HEK293 (cell line): ENCODE measurements at regions not wholly inside any gene's neighbourhood (a gene's known extent, or its start where the extent isn't known, plus 50 kb on each side); places are given as distances from the start of the nearest gene placed in this dataset.

Experiments used
- CTCF ChIA-PET: fragments of 350-600 bp; formaldehyde crosslinking; extraction: SDS; loops from one replicate; lab custom pipeline; 2021; ENCODE audit warnings: antibody characterized with exemption; lab: Yijun Ruan, JAX
- POLR2A ChIA-PET: fragments of 300-600 bp; formaldehyde crosslinking; extraction: SDS; loops from one replicate; lab custom pipeline; 2020; ENCODE audit warnings: antibody characterized with exemption, inconsistent platforms; lab: Yijun Ruan, JAX
- H3K27ac ChIP-seq: fragments of 200-500 bp; sonication (Bioruptor generic); 2 replicates; pipeline ENCODE4 v1.5.1; 2014; ENCODE audit warnings: low read depth, low read length, control low read depth, inconsistent platforms; ENCODE audit errors: extremely low read depth
- H3K36me3 ChIP-seq, 2 experiments: fragments of 200-500 bp in 1 of 2; sonication (Bioruptor generic) in 1 of 2; 1 replicate in 1 of 2; 2 replicates in 1 of 2; pipeline ENCODE4 v1.5.1; 2014 to 2017; ENCODE audit warnings: inconsistent platforms in 2 of 2, low read length in 2 of 2; ENCODE audit not compliant: control insufficient read depth in 2 of 2, insufficient read depth in 1 of 2
- H3K4me1 ChIP-seq: fragments of 200-500 bp; sonication (Bioruptor generic); 2 replicates; pipeline ENCODE4 v1.5.1; 2014; ENCODE audit warnings: mild to moderate bottlenecking, low read length, inconsistent platforms; ENCODE audit not compliant: control insufficient read depth, insufficient read depth
- H3K4me3 ChIP-seq: 2 replicates; pipeline ENCODE4 v1.5.1; 2011; ENCODE audit warnings: low read depth, mild to moderate bottlenecking, control low read depth, low read length, moderate library complexity
- H3K9me3 ChIP-seq: fragments of 200-500 bp; sonication (Bioruptor generic); 2 replicates; pipeline ENCODE4 v1.5.1; 2014; ENCODE audit warnings: low read depth, low read length, inconsistent platforms; ENCODE audit not compliant: control insufficient read depth, insufficient read depth
- BCL11A ChIP-seq: fragments of 450-650 bp; formaldehyde crosslinking; IDR thresholded peaks from 2 replicates; pipeline ENCODE4 v1.5.1; 2016; ENCODE audit warnings: low read depth, missing biosample characterization, missing genetic modification characterization
- OSR2 ChIP-seq: fragments of 450-650 bp; formaldehyde crosslinking; IDR thresholded peaks from 2 replicates; pipeline ENCODE4 v1.5.1; 2016; ENCODE audit warnings: missing biosample characterization, missing genetic modification characterization
- PRDM1 ChIP-seq: fragments of 450-650 bp; formaldehyde crosslinking; IDR thresholded peaks from 2 replicates; pipeline ENCODE4; 2016; ENCODE audit warnings: missing biosample characterization, missing genetic modification characterization
- WT1 ChIP-seq: fragments of 450-650 bp; formaldehyde crosslinking; IDR thresholded peaks from 2 replicates; pipeline ENCODE4 v1.5.1; 2016; ENCODE audit warnings: missing biosample characterization, missing genetic modification characterization
- ZBTB6 ChIP-seq: fragments of 450-650 bp; formaldehyde crosslinking; IDR thresholded peaks from 2 replicates; pipeline ENCODE4 v1.5.1; 2017; ENCODE audit warnings: missing biosample characterization, missing genetic modification characterization
- ZNF155 ChIP-seq: fragments of 450-650 bp; formaldehyde crosslinking; IDR thresholded peaks from 2 replicates; pipeline ENCODE4 v1.5.1; 2016; ENCODE audit warnings: missing biosample characterization, missing genetic modification characterization
- ZNF302 ChIP-seq: fragments of 450-650 bp; formaldehyde crosslinking; IDR thresholded peaks from 2 replicates; pipeline ENCODE4 v1.5.1; 2016; ENCODE audit warnings: missing biosample characterization, missing genetic modification characterization, low read depth
- ZNF354C ChIP-seq: fragments of 450-650 bp; formaldehyde crosslinking; IDR thresholded peaks from 2 replicates; pipeline ENCODE4 v1.5.1; 2016; ENCODE audit warnings: missing biosample characterization, missing genetic modification characterization, low read depth, borderline replicate concordance
- ZNF391 ChIP-seq: fragments of 450-650 bp; formaldehyde crosslinking; IDR thresholded peaks from 2 replicates; pipeline ENCODE4 v1.5.1; 2016; ENCODE audit warnings: low read depth, missing biosample characterization, missing genetic modification characterization, borderline replicate concordance
- ZNF426 ChIP-seq: fragments of 450-650 bp; formaldehyde crosslinking; IDR thresholded peaks from 2 replicates; pipeline ENCODE4 v1.5.1; 2017; ENCODE audit warnings: missing biosample characterization, missing genetic modification characterization, mild to moderate bottlenecking, inconsistent platforms, moderate library complexity
- ZNF510 ChIP-seq: fragments of 450-650 bp; formaldehyde crosslinking; IDR thresholded peaks from 2 replicates; pipeline ENCODE4 v1.5.1; 2018; ENCODE audit warnings: mild to moderate bottlenecking, missing genetic modification characterization, missing biosample characterization; ENCODE audit not compliant: insufficient replicate concordance
- ZNF521 ChIP-seq: fragments of 450-650 bp; formaldehyde crosslinking; IDR thresholded peaks from 2 replicates; pipeline ENCODE4 v1.5.1; 2017; ENCODE audit warnings: missing biosample characterization, mild to moderate bottlenecking, missing genetic modification characterization
- ZNF629 ChIP-seq: fragments of 450-650 bp; formaldehyde crosslinking; IDR thresholded peaks from 2 replicates; pipeline ENCODE4 v1.5.1; 2017; ENCODE audit warnings: missing biosample characterization, missing genetic modification characterization
- ZNF677 ChIP-seq: fragments of 450-650 bp; IDR thresholded peaks from 2 replicates; pipeline ENCODE4 v1.5.0; 2018; ENCODE audit warnings: missing biosample characterization, mild to moderate bottlenecking, missing genetic modification characterization, moderate library complexity
- ZNF707 ChIP-seq: fragments of 450-650 bp; formaldehyde crosslinking; IDR thresholded peaks from 2 replicates; pipeline ENCODE4 v1.5.1; 2016; ENCODE audit warnings: missing biosample characterization, missing genetic modification characterization
- ZNF792 ChIP-seq: fragments of 450-650 bp; formaldehyde crosslinking; IDR thresholded peaks from 2 replicates; pipeline ENCODE4 v1.5.1; 2016; ENCODE audit warnings: missing biosample characterization, missing genetic modification characterization
- ZNF830 ChIP-seq: fragments of 450-650 bp; IDR thresholded peaks from 2 replicates; pipeline ENCODE4 v1.5.0; 2018; ENCODE audit warnings: missing biosample characterization, missing genetic modification characterization, low read depth, mild to moderate bottlenecking, moderate library complexity
- ZXDB ChIP-seq: fragments of 450-650 bp; formaldehyde crosslinking; IDR thresholded peaks from 2 replicates; pipeline ENCODE4 v1.5.1; 2016; ENCODE audit warnings: missing biosample characterization, missing genetic modification characterization
- TF ChIP-seq, protein P1 (sequence below): fragments of 450-650 bp; formaldehyde crosslinking; IDR thresholded peaks from 2 replicates; pipeline ENCODE4 v1.5.1; 2017; ENCODE audit warnings: missing biosample characterization, mild to moderate bottlenecking, missing genetic modification characterization, moderate library complexity
- TF ChIP-seq, protein P2 (sequence below): fragments of 450-650 bp; formaldehyde crosslinking; IDR thresholded peaks from 2 replicates; pipeline ENCODE4 v1.5.1; 2017; ENCODE audit warnings: missing biosample characterization, missing genetic modification characterization
- TF ChIP-seq, protein P3 (sequence below): fragments of 450-650 bp; formaldehyde crosslinking; IDR thresholded peaks from 2 replicates; pipeline ENCODE4 v1.5.1; 2016; ENCODE audit warnings: missing biosample characterization, missing genetic modification characterization

- Histone ChIP-seq H3K27ac (no peak overlapping the region), H3K9me3 (no peaks in the 10 kb centered on the region), H3K4me1 (no peaks in the 10 kb centered on the region), H3K4me3 (no peak overlapping the region), H3K36me3 (no peaks in the 10 kb centered on the region)
- no peak for TF ChIP-seq ZNF391 (tag by site-specific recombination)
- TF ChIP-seq ZNF510 (tag by site-specific recombination) = no peak
- no peak for TF ChIP-seq ZBTB6 (tag by site-specific recombination)
- no peak for TF ChIP-seq ZNF426 (tag by site-specific recombination)
- no peak for TF ChIP-seq BCL11A
- no peak for TF ChIP-seq WT1 (tag by site-specific recombination)
- no peak for TF ChIP-seq OSR2 (tag by site-specific recombination)
- no peak for TF ChIP-seq ZNF707 (tag by site-specific recombination)
- TF ChIP-seq ZNF521 (tag by site-specific recombination) = no peak
- TF ChIP-seq ZNF677 = no peak
- POLR2A ChIA-PET = no interaction called here
- CTCF ChIA-PET = interaction anchor here (0.5 kb wide), 1 partner anchor 1534 kb away, joined by 3 read pairs; no protein-coding TSS in a partner anchor
Observed at GRCh38 chr15:96220657-96221056, 109.8 kb upstream of the NR2F2 start.

DNA sequence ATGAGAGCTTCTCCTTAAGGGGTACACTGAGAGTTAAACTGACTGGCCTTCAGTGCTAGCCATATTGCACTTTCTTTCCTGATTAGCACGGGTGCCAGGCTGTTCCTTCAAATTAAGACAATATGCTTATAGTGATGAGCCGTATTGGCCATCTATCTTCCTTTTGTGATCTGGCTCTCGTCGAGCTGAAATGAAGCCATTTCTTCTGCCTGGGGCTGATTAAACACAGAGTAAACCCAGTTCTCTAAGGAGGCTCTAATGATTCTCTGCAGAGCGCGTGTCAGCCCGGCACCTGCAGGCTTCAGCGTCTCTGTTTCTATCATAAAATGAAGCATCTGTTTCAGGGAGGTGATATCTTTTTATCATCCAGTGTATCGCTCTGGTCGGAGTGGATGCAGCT lies 107.5 kb upstream of the NR2F2 start:
- H3K4me1 ChIP-seq = no peaks in the 10 kb centered on the region
- H3K27ac ChIP-seq = no peak overlapping the region
- CTCF ChIA-PET = no interaction called here
- H3K9me3 ChIP-seq = no peaks in the 10 kb centered on the region
- TF ChIP-seq ZNF155 (tag by site-specific recombination) = no peak
- TF ChIP-seq ZNF302 (tag by site-specific recombination) = no peak
- TF ChIP-seq PRDM1 = no peak
- no peak for TF ChIP-seq ZNF629 (tag by site-specific recombination)
- H3K36me3 ChIP-seq = no peaks in the 10 kb centered on the region
- no peak overlapping the region for H3K4me3 ChIP-seq
- POLR2A ChIA-PET = no interaction called here

GRCh38 chr15:96223939-96224338 lies 106.6 kb upstream of the NR2F2 start:
- CTCF ChIA-PET = no interaction called here
- POLR2A ChIA-PET = interaction anchor here (0.9 kb wide), 1 partner anchor 67 kb away, joined by 3 read pairs; no protein-coding TSS in a partner anchor
- Histone ChIP-seq H3K36me3 (no peaks in the 10 kb centered on the region), H3K9me3 (no peaks in the 10 kb centered on the region), H3K4me3 (no peak overlapping the region), H3K27ac (no peak overlapping the region), H3K4me1 (no peaks in the 10 kb centered on the region)
- no peak for TF ChIP-seq ZNF830 (tag by site-specific recombination)

- Histone ChIP-seq H3K9me3 (no peaks in the 10 kb centered on the region), H3K4me3 (no peak overlapping the region), H3K36me3 (no peaks in the 10 kb centered on the region), H3K4me1 (no peaks in the 10 kb centered on the region), H3K27ac (no peak overlapping the region)
- CTCF ChIA-PET = interaction anchor here (0.6 to 1.2 kb wide), 2 partner anchors 1095 to 1201 kb away, joined by 3 read pairs; no protein-coding TSS in a partner anchor
- POLR2A ChIA-PET = no interaction called here
- TF ChIP-seq ZXDB (tag by site-specific recombination) (no peak), ZNF521 (tag by site-specific recombination) (no peak), ZNF792 (tag by site-specific recombination) (no peak), ZNF354C (no peak)
- TF ChIP-seq, protein P1, sequence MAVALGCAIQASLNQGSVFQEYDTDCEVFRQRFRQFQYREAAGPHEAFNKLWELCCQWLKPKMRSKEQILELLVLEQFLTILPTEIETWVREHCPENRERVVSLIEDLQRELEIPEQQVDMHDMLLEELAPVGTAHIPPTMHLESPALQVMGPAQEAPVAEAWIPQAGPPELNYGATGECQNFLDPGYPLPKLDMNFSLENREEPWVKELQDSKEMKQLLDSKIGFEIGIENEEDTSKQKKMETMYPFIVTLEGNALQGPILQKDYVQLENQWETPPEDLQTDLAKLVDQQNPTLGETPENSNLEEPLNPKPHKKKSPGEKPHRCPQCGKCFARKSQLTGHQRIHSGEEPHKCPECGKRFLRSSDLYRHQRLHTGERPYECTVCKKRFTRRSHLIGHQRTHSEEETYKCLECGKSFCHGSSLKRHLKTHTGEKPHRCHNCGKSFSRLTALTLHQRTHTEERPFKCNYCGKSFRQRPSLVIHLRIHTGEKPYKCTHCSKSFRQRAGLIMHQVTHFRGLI (tag by site-specific recombination) = no peak
- TF ChIP-seq, protein P2, sequence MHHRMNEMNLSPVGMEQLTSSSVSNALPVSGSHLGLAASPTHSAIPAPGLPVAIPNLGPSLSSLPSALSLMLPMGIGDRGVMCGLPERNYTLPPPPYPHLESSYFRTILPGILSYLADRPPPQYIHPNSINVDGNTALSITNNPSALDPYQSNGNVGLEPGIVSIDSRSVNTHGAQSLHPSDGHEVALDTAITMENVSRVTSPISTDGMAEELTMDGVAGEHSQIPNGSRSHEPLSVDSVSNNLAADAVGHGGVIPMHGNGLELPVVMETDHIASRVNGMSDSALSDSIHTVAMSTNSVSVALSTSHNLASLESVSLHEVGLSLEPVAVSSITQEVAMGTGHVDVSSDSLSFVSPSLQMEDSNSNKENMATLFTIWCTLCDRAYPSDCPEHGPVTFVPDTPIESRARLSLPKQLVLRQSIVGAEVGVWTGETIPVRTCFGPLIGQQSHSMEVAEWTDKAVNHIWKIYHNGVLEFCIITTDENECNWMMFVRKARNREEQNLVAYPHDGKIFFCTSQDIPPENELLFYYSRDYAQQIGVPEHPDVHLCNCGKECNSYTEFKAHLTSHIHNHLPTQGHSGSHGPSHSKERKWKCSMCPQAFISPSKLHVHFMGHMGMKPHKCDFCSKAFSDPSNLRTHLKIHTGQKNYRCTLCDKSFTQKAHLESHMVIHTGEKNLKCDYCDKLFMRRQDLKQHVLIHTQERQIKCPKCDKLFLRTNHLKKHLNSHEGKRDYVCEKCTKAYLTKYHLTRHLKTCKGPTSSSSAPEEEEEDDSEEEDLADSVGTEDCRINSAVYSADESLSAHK (tag by site-specific recombination) = no peak
- TF ChIP-seq, protein P3, sequence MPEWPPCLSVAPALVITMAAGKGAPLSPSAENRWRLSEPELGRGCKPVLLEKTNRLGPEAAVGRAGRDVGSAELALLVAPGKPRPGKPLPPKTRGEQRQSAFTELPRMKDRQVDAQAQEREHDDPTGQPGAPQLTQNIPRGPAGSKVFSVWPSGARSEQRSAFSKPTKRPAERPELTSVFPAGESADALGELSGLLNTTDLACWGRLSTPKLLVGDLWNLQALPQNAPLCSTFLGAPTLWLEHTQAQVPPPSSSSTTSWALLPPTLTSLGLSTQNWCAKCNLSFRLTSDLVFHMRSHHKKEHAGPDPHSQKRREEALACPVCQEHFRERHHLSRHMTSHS (tag by site-specific recombination) = no peak
Observed at GRCh38 chr15:96225642-96226259, 104.7 kb upstream of the NR2F2 start.
